ENCODE measurements at regions not wholly inside any gene's neighbourhood (a gene's known extent, or its start where the extent isn't known, plus 50 kb on each side); places are given as distances from the start of the nearest gene placed in this dataset.

DNA sequence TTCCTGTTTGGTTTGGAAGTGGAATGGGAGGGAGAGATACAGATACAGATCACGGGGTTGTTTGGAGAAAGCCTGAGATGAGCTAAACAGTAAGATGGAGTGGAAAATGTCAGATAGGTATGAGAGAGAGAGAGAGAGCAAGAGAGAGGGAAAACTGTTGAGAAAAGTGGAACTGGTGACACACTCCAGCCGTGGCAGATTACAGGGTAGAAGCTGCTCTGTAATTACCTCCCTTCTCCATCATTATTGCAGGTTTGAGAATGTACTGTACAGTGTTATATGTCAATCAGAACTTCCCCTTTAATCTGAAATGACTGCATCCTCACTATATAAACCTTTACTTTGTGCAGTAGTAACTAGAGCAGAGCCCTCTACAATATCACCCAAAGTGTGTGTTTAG is 74.5 kb upstream of the WWC1 start:
- DNase-seq: no peak
- in situ Hi-C loops (cut with MboI; ENCODE audit: low pct_unique_long_range_greater_than_20kb, low sequenced_read_pairs): no loop called here

DNA sequence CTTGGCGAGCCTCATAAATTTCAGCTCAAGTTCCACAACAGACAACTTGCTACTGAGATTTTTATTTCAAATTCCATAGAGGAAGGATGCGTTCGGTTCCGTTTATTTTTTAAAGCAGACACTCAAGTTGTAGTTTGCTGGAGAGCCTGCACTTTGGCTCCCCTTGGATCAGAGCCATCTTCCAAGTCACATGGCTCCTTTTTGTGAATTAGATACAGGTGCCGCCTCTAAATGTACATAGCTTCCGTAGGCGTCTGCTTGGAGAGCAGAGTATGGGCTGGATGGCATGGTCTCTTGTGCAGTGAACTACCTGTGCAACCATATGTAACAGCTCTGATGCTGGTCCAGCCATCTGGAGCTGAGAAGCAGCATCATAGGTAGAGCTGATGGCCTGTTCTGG is 73.9 kb upstream of the WWC1 start:
- in situ Hi-C loops (cut with MboI; ENCODE audit: low pct_unique_long_range_greater_than_20kb, low sequenced_read_pairs): no loop called here
- no peak for DNase-seq

DNA sequence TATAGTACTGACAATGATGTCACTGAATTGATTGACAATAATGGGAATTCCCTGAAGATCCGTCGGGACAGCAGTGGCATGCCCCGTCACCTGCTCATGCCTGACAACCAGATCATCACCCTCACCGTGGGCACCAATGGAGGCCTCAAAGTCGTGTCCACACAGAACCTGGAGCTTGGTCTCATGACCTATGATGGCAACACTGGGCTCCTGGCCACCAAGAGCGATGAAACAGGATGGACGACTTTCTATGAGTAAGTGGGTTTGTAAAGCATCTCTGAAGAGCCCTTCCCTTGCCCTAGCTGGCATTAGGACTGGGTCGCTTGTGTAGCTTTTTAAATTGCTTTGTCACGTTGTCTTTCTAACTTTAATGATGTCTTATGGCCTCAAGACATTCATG is 72.7 kb upstream of the WWC1 start:
- DNase-seq: no peak
- in situ Hi-C loops (cut with MboI; ENCODE audit: low pct_unique_long_range_greater_than_20kb, low sequenced_read_pairs): no loop called here

DNA sequence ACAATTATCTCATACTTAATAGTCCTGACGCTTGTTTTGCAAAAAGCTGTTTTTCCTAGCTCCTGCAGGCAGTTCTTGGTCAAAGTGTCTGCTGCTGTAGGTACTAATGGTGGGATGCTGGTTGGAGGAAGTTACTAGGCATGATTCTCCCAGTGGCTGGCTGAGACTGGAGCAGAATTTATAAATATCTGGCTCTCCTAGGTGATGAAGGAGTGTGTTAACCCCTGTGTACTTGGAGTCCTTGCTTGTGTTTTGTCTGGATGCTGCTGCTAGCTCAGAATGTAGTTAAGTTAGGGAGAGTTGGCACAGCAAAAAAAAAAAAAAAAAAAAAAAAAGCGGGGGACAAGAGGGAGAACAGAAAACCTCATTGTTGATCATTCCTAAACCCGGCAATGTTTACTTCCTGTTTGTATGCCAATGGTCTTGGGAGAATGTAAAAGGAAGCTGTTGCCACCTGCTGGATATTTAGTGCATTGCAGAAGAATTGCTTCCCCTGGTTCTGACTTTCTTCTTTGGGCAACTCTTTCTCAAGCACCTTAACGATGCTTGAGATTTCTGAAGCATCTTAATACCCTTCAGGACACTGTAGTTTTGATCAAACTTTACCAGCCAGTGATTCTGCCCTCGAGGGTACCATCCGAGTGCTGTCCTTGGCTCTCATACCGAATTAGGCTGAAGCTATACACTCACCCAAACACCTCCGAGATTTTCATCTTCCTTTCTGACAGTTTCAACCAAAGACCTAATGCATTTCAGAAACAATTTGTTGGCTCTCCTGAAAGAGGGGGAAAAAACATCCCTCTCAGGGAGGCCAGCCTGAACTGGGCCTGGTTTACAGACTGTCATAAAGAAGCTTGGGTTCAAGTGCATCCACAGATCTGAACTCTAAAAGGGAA is 71.7 kb upstream of the WWC1 start:
- peak; percentile 91 for DNase-seq
- in situ Hi-C loops (cut with MboI; ENCODE audit: low pct_unique_long_range_greater_than_20kb, low sequenced_read_pairs): no loop called here

DNA sequence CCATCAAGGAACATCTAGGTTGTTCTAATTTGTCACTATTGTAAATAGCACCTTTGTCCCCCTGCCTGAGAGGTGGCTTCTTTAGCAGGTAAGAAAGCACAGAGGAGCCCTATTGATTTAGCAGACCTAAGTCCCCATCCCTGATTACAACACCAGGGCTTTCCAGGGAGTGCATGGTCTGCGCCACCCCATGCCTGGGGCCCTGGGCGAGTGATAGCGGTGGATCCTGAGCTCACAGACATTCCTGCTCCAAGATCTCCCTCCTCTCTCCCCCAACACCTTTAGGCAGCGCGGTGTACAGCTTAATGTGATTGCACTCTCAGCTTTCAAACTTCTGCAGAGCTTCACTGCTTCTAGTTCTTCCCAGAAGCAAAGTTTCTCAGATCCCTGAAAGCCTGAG is 67.4 kb upstream of the WWC1 start:
- in situ Hi-C loops (cut with MboI; ENCODE audit: low pct_unique_long_range_greater_than_20kb, low sequenced_read_pairs): no loop called here
- DNase-seq: no peak

DNA sequence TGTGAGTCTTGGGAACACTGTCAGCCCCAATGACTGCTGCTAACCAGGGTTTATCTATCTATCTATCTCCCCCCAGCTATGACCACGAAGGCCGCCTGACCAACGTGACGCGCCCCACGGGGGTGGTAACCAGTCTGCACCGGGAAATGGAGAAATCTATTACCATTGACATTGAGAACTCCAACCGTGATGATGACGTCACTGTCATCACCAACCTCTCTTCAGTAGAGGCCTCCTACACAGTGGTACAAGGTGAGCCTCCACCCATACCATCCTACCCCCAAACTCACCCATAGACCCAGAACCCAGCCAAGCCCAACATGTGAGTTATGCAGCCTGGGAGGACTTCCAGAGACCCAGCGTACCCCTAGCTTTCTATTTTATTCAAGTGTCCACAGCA is 65.4 kb upstream of the WWC1 start:
- DNase-seq: no peak
- in situ Hi-C loops (cut with MboI; ENCODE audit: low pct_unique_long_range_greater_than_20kb, low sequenced_read_pairs): no loop called here

DNA sequence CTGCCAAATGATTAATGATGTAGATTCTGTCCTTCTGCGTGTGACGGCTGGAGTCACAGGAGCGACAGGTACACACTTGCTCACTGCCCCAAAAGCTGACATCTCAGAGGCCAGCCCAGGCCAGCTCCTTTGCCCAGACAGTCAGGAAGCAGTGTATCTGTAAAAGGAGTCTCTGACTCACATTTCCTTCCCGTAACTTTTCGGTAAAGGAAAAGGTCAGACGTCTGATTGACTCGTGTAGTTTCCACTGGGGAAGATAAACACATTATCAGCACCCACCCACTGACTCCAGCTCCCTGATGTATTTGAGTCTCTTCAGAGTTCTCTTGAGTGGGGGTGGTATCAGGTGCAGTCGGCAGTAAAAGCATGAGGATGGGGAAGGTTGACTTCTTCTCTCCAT is 64.4 kb upstream of the WWC1 start:
- DNase-seq: no peak
- in situ Hi-C loops (cut with MboI; ENCODE audit: low pct_unique_long_range_greater_than_20kb, low sequenced_read_pairs): no loop called here

DNA sequence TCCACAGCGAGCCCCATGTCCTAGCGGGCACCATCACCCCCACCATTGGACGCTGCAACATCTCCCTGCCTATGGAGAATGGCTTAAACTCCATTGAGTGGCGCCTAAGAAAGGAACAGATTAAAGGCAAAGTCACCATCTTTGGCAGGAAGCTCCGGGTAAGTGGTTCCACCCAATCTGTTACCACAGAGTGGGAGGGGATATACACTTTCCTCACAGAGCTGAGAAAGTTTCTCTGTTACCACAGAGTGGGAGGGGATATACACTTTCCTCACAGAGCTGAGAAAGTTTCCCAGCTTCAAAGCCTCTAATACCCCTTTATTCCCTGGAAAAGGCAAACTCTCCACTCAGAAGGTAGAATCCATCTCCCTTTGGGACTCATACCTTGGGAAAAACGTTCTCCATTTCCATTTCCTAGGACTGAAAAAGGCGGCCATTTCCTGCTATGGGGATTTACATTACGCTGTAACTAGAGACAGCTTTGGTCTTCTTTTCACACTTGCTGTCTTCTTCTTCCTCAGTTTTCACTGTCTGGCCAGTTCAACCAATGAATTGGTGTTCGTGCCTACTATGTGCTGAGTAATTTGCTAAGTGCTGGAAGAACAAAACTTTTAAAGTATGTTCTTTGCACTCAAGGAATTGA is 63.4 kb upstream of the WWC1 start:
- peak; percentile 20 for DNase-seq
- in situ Hi-C loops (cut with MboI; ENCODE audit: low pct_unique_long_range_greater_than_20kb, low sequenced_read_pairs): no loop called here

DNA sequence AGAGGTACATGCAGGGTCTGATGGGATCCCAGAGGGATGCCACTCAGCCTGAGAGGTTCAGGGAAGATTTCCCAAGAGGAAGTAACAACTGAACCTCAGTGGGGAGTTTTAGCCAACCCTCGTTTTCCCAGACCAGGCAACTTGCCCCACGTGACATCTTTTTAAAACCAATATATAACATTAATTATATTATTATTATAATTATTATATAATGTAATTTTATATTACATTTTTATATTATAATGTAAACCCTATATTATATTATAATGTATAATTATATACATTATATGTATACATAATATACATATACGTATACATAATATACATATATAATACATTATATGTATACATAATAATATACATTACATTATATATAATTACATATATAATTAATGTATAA is 62.8 kb upstream of the WWC1 start:
- in situ Hi-C loops (cut with MboI; ENCODE audit: low pct_unique_long_range_greater_than_20kb, low sequenced_read_pairs): no loop called here
- no peak for DNase-seq

DNA sequence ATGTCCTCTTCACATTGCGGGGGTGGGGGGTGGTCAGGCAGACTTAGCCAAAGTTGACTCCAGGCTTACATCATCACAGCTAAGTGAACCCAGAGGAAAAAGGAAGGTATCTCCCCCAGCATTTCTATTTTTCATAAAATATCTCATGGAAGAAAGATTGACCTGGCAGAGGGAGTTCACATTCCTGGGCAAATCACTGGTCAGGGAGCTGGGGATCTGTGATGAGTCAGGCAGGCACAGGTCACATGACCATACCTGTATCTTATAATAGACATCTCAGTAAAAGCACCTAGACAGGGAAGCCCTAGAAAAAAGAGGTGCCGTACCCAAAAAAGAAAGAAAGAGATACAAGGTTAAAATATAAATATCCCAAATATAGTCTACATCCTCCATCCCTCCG is 57.3 kb upstream of the WWC1 start:
- in situ Hi-C loops (cut with MboI; ENCODE audit: low pct_unique_long_range_greater_than_20kb, low sequenced_read_pairs): no loop called here
- no peak for DNase-seq

DNA sequence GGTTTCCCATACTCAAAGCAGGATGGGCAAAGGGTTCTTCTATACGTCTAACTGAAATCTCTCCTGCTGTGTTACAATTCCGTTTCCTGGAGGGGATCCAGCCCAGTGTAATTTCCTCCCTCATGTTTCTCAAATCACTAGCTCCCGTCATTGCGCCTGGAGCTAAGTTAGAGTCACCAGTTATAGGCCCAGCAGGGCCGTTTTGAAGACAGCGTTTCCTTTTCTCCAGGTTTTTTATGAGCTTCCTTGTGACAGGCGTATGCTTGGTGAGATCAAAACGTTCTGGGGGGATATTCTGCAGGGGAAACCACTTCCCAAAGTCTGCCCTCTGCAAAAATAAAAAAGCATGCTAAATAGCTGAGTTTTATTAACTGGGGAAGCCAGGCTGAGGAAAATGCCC is 53.0 kb upstream of the WWC1 start:
- in situ Hi-C loops (cut with MboI; ENCODE audit: low pct_unique_long_range_greater_than_20kb, low sequenced_read_pairs): no loop called here
- no peak for DNase-seq

DNA sequence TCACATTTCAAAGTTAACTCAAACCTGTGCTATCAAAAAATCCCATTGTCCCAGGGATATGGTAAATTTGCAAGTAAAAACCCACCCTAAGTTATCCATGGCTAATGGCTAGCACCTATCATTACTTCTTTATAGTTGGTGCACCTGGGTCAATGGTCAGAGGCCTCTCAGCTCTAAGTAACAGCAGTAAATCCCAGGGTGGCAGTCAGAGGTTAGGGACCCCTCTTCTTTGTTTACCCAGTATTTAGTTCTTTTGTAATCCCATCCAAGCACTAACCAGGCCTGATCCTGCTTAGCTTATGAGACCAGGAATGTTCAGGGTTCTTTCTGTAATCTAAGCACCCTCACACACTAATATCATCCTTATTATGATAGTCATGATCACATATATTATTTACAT is 52.1 kb upstream of the WWC1 start:
- DNase-seq: no peak
- in situ Hi-C loops (cut with MboI; ENCODE audit: low pct_unique_long_range_greater_than_20kb, low sequenced_read_pairs): no loop called here

Measured in KBM-7 (cell line).